Neural crest cell (in vitro differentiated cells): ENCODE measurements at regions not wholly inside any gene's neighbourhood (a gene's known extent, or its start where the extent isn't known, plus 50 kb on each side); places are given as distances from the start of the nearest gene placed in this dataset.

Experiments used
- DNase-seq: peaks from one replicate; pipeline ENCODE4 v3.0.0; 2021; ENCODE audit warnings: low read depth, mixed read lengths, low spot score
- H3K27ac Mint-ChIP-seq: one replicate; pipeline ENCODE4 v1.8.0; 2021; ENCODE audit warnings: mild to moderate bottlenecking, mixed read lengths; ENCODE audit not compliant: unreplicated experiment
- H3K27me3 Mint-ChIP-seq: 2 replicates; pipeline ENCODE4 v1.8.0; 2021; ENCODE audit warnings: low read depth, mild to moderate bottlenecking, mixed read lengths
- H3K36me3 Mint-ChIP-seq: 2 replicates; pipeline ENCODE4 v1.8.0; 2021; ENCODE audit warnings: low read depth, mild to moderate bottlenecking, mixed read lengths
- H3K4me1 Mint-ChIP-seq: 2 replicates; pipeline ENCODE4 v1.8.0; 2021; ENCODE audit warnings: mixed read lengths
- H3K4me3 Mint-ChIP-seq: one replicate; pipeline ENCODE4 v1.8.0; 2021; ENCODE audit warnings: mild to moderate bottlenecking, mixed read lengths
- H3K9me3 Mint-ChIP-seq: 2 replicates; pipeline ENCODE4 v1.8.0; 2021; ENCODE audit warnings: mixed read lengths
- CTCF ChIP-seq: fragments of 200-600 bp; sonication (generic); conservative IDR thresholded peaks from 2 replicates; pipeline ENCODE4 v1.5.0; 2021; ENCODE audit warnings: antibody characterized with exemption, mild to moderate bottlenecking

GRCh38 chr10:4758256-4758655, 67.8 kb upstream of the AKR1E2 start:
- Mint-ChIP-seq H3K4me1 (no peaks in the 10 kb centered on the region), H3K9me3 (no peaks in the 10 kb centered on the region), H3K36me3 (no peaks in the 10 kb centered on the region), H3K27me3 (no peaks in the 10 kb centered on the region), H3K4me3 (no peak overlapping the region), H3K27ac (no peak overlapping the region)
- TF ChIP-seq CTCF = no peak
- no peak for DNase-seq

- Mint-ChIP-seq H3K4me1 (no peaks in the 10 kb centered on the region), H3K9me3 (no peaks in the 10 kb centered on the region), H3K27me3 (no peaks in the 10 kb centered on the region), H3K36me3 (no peaks in the 10 kb centered on the region), H3K27ac (no peak overlapping the region), H3K4me3 (no peak overlapping the region)
- TF ChIP-seq CTCF = no peak
- no peak for DNase-seq
Measured at GRCh38 chr10:4755286-4755989, 70.6 kb upstream of the AKR1E2 start.

- Mint-ChIP-seq H3K9me3 (no peaks in the 10 kb centered on the region), H3K36me3 (no peaks in the 10 kb centered on the region), H3K27ac (no peak overlapping the region), H3K4me1 (no peaks in the 10 kb centered on the region), H3K27me3 (no peaks in the 10 kb centered on the region), H3K4me3 (no peak overlapping the region)
- no peak for DNase-seq
- no peak for TF ChIP-seq CTCF
Measured at GRCh38 chr10:4754143-4754542, 71.9 kb upstream of the AKR1E2 start.

GRCh38 chr10:4751211-4751610, 74.8 kb upstream of the AKR1E2 start:
- no peaks in the 10 kb centered on the region for H3K36me3 Mint-ChIP-seq
- TF ChIP-seq CTCF = no peak
- no peaks in the 10 kb centered on the region for H3K27me3 Mint-ChIP-seq
- DNase-seq = no peak
- H3K27ac Mint-ChIP-seq = no peak overlapping the region
- H3K4me3 Mint-ChIP-seq = no peak overlapping the region
- no peaks in the 10 kb centered on the region for H3K4me1 Mint-ChIP-seq
- no peaks in the 10 kb centered on the region for H3K9me3 Mint-ChIP-seq

GRCh38 chr10:4749271-4749574, 76.8 kb upstream of the AKR1E2 start:
- Mint-ChIP-seq H3K27ac (no peak overlapping the region), H3K36me3 (no peaks in the 10 kb centered on the region), H3K27me3 (no peaks in the 10 kb centered on the region), H3K4me3 (no peak overlapping the region), H3K4me1 (no peaks in the 10 kb centered on the region), H3K9me3 (no peaks in the 10 kb centered on the region)
- TF ChIP-seq CTCF = no peak
- DNase-seq = no peak
